HEK293T (cell line): ENCODE measurements at regions not wholly inside any gene's neighbourhood (a gene's known extent, or its start where the extent isn't known, plus 50 kb on each side); places are given as distances from the start of the nearest gene placed in this dataset.

Experiments
- CTCF ChIA-PET: fragments of 350-600 bp; formaldehyde crosslinking; extraction: SDS; loops from one replicate; lab custom pipeline; 2021; ENCODE audit warnings: antibody characterized with exemption, inconsistent platforms; lab: Yijun Ruan, JAX
- POLR2A ChIA-PET: fragments of 350-600 bp; formaldehyde crosslinking; extraction: SDS; loops from one replicate; lab custom pipeline; 2020; ENCODE audit warnings: antibody characterized with exemption, inconsistent platforms; lab: Yijun Ruan, JAX
- DNase-seq: peaks from one replicate; pipeline ENCODE4 v3.0.0; 2012; ENCODE audit warnings: mixed read lengths; ENCODE audit errors: extremely low spot score
- ARNT ChIP-seq: fragments of 450-650 bp; IDR thresholded peaks from 2 replicates; pipeline ENCODE4 v1.6.1; 2017; ENCODE audit warnings: mild to moderate bottlenecking
- BHLHE40 ChIP-seq: fragments of 450-650 bp; IDR thresholded peaks from 2 replicates; pipeline ENCODE4 v1.6.1; 2016; ENCODE audit warnings: mild to moderate bottlenecking, moderate library complexity, borderline replicate concordance
- CTBP1 ChIP-seq: fragments of 450-650 bp; IDR thresholded peaks from 2 replicates; pipeline ENCODE4 v1.6.1; 2016; ENCODE audit warnings: borderline replicate concordance
- ELF4 ChIP-seq: fragments of 450-650 bp; IDR thresholded peaks from 2 replicates; pipeline ENCODE4 v1.6.1; 2017; ENCODE audit warnings: antibody characterized with exemption
- FOXA1 ChIP-seq: fragments of 450-650 bp; IDR thresholded peaks from 2 replicates; pipeline ENCODE4 v1.6.1; 2016; ENCODE audit warnings: mild to moderate bottlenecking
- FOXK2 ChIP-seq: fragments of 450-650 bp; IDR thresholded peaks from 2 replicates; pipeline ENCODE4 v1.6.1; 2016; ENCODE audit warnings: mild to moderate bottlenecking
- FOXM1 ChIP-seq: fragments of 450-650 bp; IDR thresholded peaks from 2 replicates; pipeline ENCODE4 v1.6.1; 2017; ENCODE audit warnings: mild to moderate bottlenecking, borderline replicate concordance
- HDGF ChIP-seq: fragments of 450-650 bp; IDR thresholded peaks from 2 replicates; pipeline ENCODE4 v1.6.1; 2017; ENCODE audit warnings: antibody characterized with exemption, borderline replicate concordance
- L3MBTL2 ChIP-seq: fragments of 450-650 bp; conservative IDR thresholded peaks from 2 replicates; pipeline ENCODE4 v1.6.1; 2016; ENCODE audit warnings: mild to moderate bottlenecking
- LEF1 ChIP-seq: fragments of 450-650 bp; IDR thresholded peaks from 2 replicates; pipeline ENCODE4 v1.6.1; 2017; ENCODE audit warnings: mild to moderate bottlenecking, borderline replicate concordance
- NFRKB ChIP-seq: fragments of 450-650 bp; IDR thresholded peaks from 2 replicates; pipeline ENCODE4 v1.6.1; 2016; ENCODE audit warnings: mild to moderate bottlenecking, moderate library complexity
- SP1 ChIP-seq: fragments of 450-650 bp; IDR thresholded peaks from 2 replicates; pipeline ENCODE4 v1.6.1; 2017
- SUZ12 ChIP-seq: fragments of 450-650 bp; IDR thresholded peaks from 2 replicates; pipeline ENCODE4 v1.6.1; 2016; ENCODE audit warnings: mild to moderate bottlenecking
- TARDBP ChIP-seq: fragments of 450-650 bp; IDR thresholded peaks from 2 replicates; pipeline ENCODE4 v1.6.1; 2016
- ZNF384 ChIP-seq: fragments of 450-650 bp; IDR thresholded peaks from 2 replicates; pipeline ENCODE4 v1.6.1; 2016
- TF ChIP-seq, protein P1 (sequence below): fragments of 450-650 bp; IDR thresholded peaks from 2 replicates; pipeline ENCODE4 v1.6.1; 2016

DNA sequence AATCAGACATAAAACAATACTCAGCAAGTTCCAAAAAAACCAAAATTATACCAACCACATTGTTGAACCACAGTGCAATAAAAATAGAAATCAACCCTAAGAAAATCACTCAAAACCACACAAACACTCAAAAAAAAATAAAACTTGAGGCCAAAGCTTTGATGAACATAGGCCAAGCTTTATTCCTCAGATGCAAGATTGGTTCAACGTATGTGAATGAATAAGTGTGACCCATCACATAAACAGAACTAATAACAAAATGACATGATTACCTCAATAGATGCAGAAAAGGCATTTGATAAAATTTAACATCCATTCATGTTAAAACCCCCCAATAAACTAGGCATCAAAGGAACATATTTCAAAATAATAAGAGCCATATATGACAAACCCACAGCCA lies 506.1 kb upstream of the FZD8 start:
- ChIA-PET CTCF (no interaction called here), POLR2A (no interaction called here)
- TF ChIP-seq TARDBP (no peak), CTBP1 (no peak), FOXK2 (no peak), LEF1 (no peak), ZNF384 (no peak), SP1 (no peak), ELF4 (no peak), HDGF (no peak), BHLHE40 (no peak), ARNT (no peak)
- no peak for DNase-seq

DNA sequence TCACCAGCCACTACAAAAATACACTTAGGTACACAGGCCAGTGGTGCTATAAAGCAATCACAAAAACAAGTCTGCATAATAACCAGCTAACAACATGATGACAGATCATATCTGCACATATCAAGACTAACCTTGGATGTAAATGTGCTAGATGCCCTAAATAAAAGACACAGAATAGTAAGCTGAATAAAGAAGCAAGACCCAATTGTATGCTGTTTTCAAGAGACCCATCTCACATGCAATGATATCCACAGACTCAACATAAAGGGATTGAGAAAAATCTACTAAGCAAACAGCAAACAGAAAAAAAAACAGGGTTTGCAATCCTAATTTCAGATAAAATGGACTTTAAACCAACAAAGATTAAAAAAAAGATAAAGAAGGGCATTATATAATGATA lies 505.4 kb upstream of the FZD8 start:
- DNase-seq, result no peak
- ChIA-PET CTCF (no interaction called here), POLR2A (no interaction called here)
- no peak for TF ChIP-seq ZNF384
- TF ChIP-seq NFRKB, result no peak
- no peak for TF ChIP-seq FOXM1
- no peak for TF ChIP-seq LEF1
- TF ChIP-seq CTBP1, result no peak
- TF ChIP-seq L3MBTL2, result no peak
- no peak for TF ChIP-seq BHLHE40
- no peak for TF ChIP-seq TARDBP
- no peak for TF ChIP-seq HDGF
- TF ChIP-seq, protein P1, sequence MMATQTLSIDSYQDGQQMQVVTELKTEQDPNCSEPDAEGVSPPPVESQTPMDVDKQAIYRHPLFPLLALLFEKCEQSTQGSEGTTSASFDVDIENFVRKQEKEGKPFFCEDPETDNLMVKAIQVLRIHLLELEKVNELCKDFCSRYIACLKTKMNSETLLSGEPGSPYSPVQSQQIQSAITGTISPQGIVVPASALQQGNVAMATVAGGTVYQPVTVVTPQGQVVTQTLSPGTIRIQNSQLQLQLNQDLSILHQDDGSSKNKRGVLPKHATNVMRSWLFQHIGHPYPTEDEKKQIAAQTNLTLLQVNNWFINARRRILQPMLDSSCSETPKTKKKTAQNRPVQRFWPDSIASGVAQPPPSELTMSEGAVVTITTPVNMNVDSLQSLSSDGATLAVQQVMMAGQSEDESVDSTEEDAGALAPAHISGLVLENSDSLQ, result no peak
- no peak for TF ChIP-seq SUZ12
- no peak for TF ChIP-seq ELF4
- TF ChIP-seq ARNT, result no peak
- TF ChIP-seq FOXA1, result no peak
- no peak for TF ChIP-seq SP1
- TF ChIP-seq FOXK2, result no peak

DNA sequence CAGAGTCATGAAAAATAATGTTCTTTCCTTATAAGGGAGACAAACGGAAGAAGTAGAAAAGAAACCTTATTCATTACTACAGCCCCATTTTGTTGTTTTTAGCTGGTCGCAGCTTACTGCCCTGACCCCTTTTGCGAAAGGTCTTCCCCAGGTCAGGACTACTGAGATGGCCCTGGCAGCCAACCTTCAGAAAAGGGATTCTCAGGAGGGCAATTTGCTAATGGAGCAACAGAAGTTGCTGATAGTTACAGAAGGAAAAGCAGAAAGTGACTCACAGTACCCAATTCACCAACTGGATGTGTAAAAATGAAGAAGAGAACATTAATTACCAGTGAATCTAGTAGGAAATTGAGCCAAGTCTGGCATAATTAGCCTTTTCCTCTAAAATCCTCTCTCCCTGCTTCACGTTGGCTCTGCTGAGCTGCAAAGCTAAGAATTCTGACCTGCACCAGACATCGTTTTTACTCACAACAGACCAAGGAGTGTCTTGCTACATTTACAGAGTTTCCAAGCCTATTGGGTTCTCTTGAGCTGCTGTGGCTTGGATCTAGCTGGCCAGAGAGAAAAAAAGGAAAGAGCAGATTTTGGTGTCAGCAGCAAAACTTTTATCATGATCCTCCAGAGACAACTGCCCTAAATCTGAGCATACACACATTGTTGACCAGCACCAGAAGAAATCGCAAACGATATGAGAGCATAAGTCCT lies 499.9 kb upstream of the FZD8 start:
- TF ChIP-seq NFRKB, result no peak
- no peak for TF ChIP-seq ELF4
- TF ChIP-seq L3MBTL2, result no peak
- TF ChIP-seq FOXK2, result no peak
- no peak for TF ChIP-seq SUZ12
- TF ChIP-seq ZNF384, result no peak
- no peak for TF ChIP-seq HDGF
- no peak for TF ChIP-seq TARDBP
- TF ChIP-seq, protein P1, result no peak
- TF ChIP-seq LEF1, result no peak
- TF ChIP-seq FOXM1, result no peak
- TF ChIP-seq ARNT, result no peak
- TF ChIP-seq SP1, result no peak
- no peak for TF ChIP-seq FOXA1
- no peak for TF ChIP-seq CTBP1
- no peak for TF ChIP-seq BHLHE40
- POLR2A ChIA-PET, result no interaction called here
- DNase-seq, result no peak
- CTCF ChIA-PET, result no interaction called here

DNA sequence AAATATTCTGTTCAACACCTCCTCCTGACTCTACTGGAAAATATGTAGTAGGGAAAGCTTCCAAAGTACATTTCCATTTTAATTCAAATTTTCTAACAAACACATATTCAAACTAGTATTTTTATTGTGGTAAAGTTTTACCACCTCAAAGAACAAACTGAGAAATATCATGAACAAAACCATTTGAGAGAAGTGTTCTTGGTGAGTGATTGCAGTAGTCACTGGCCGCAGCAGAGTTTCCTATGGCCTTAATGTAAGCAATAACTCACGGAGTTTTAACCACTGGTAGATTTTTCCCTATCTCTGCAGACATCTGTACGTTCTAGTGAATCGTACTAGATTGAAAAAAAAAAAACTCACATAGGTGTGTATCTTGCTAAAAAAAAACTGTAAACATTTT lies 487.0 kb upstream of the FZD8 start:
- TF ChIP-seq FOXM1, result no peak
- no peak for TF ChIP-seq L3MBTL2
- no peak for TF ChIP-seq ELF4
- TF ChIP-seq ZNF384, result no peak
- TF ChIP-seq FOXK2, result no peak
- TF ChIP-seq LEF1, result no peak
- no peak for TF ChIP-seq FOXA1
- TF ChIP-seq HDGF, result no peak
- TF ChIP-seq ARNT, result no peak
- TF ChIP-seq, protein P1, result no peak
- no peak for TF ChIP-seq SP1
- no peak for TF ChIP-seq SUZ12
- TF ChIP-seq CTBP1, result no peak
- no peak for TF ChIP-seq NFRKB

DNA sequence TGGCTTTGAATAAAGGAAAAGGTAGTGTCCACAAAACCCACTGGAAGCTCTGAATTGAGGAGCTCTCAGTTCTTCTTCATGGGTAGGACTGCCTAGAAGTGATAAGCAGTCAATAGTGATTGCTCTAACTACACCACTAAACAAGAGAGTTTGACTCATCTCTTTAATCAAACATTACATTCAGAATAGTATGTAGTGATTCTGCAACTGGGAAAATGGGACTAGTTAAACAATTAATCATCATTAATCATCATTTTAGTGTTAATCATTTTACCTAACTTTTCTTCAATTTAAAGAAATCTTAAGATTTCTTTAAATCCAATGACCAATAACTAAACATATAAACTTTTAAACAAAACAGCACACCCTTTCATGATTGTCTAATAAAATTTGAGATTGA lies 484.0 kb upstream of the FZD8 start:
- TF ChIP-seq BHLHE40, result no peak
- no peak for TF ChIP-seq FOXM1
- TF ChIP-seq ARNT, result no peak
- TF ChIP-seq, protein P1, result no peak
- no peak for TF ChIP-seq FOXA1
- TF ChIP-seq TARDBP, result no peak
- no peak for TF ChIP-seq HDGF
- POLR2A ChIA-PET, result no interaction called here
- CTCF ChIA-PET, result no interaction called here

More for the DNA sequence above, 487.0 kb upstream of the FZD8 start:
- POLR2A ChIA-PET, result no interaction called here
- CTCF ChIA-PET, result no interaction called here
- no peak for DNase-seq

More for the DNA sequence above, 484.0 kb upstream of the FZD8 start:
- no peak for DNase-seq
